ENCODE measurements at regions not wholly inside any gene's neighbourhood (a gene's known extent, or its start where the extent isn't known, plus 50 kb on each side); places are given as distances from the start of the nearest gene placed in this dataset.
"Not testable (repeated sequence)": the region's sequence is repeated elsewhere in the genome, so short reads cannot be mapped to it uniquely, and the experiment has no call there.

- TF ChIP-seq CTCF (IDR thresholded peaks at IDR 0.05; ENCODE audit: insufficient read depth, low read length, poor library complexity, severe bottlenecking); EZH2phosphoT487 (conservative IDR thresholded peaks at IDR 0.05; ENCODE audit: low read length): not testable (repeated sequence)
Observed at GRCh38 chr17:51367836-51368235, 107.5 kb downstream of the UTP18 start.
